Upper lobe of right lung (tissue), 1 donor: ENCODE measurements at regions not wholly inside any gene's neighbourhood (a gene's known extent, or its start where the extent isn't known, plus 50 kb on each side); places are given as distances from the start of the nearest gene placed in this dataset.

Experiments used
- ATAC-seq: fragments of 200-7000 bp; cut with Tn5 transposase; one replicate; pipeline ENCODE4 v1.9.1; 2020; ENCODE audit warnings: mild to moderate bottlenecking, moderate library complexity
- DNase-seq: peaks from one replicate; pipeline ENCODE4 v3.0.0-alpha.2; 2020
- H3K27ac ChIP-seq: fragments of 200-600 bp; one replicate; pipeline ENCODE4 v1.8.0; 2022
- H3K27me3 ChIP-seq: fragments of 200-600 bp; one replicate; pipeline ENCODE4 v1.8.0; 2022; ENCODE audit warnings: mild to moderate bottlenecking
- H3K36me3 ChIP-seq: fragments of 200-600 bp; one replicate; pipeline ENCODE4 v1.8.0; 2022
- H3K4me1 ChIP-seq: fragments of 200-600 bp; one replicate; pipeline ENCODE4 v1.8.0; 2022
- H3K4me3 ChIP-seq: fragments of 200-600 bp; one replicate; pipeline ENCODE4 v1.8.0; 2022; ENCODE audit warnings: mild to moderate bottlenecking
- H3K9me3 ChIP-seq: fragments of 200-600 bp; one replicate; pipeline ENCODE4 v1.8.0; 2022
- intact Hi-C: fragments of 100-400 bp; cut with DNase I; formaldehyde crosslinking; loops from one replicate; pipeline ENCODE4 v1.11.0; 2022
- TF ChIP-seq, protein P1 (sequence below): fragments of 200-600 bp; IDR thresholded peaks from one replicate; pipeline ENCODE4 v1.8.0; 2022; ENCODE audit warnings: antibody characterized with exemption
- donor health status: DM: no; HTN: yes; CAD: no; lungs with severe emphysema.

DNA sequence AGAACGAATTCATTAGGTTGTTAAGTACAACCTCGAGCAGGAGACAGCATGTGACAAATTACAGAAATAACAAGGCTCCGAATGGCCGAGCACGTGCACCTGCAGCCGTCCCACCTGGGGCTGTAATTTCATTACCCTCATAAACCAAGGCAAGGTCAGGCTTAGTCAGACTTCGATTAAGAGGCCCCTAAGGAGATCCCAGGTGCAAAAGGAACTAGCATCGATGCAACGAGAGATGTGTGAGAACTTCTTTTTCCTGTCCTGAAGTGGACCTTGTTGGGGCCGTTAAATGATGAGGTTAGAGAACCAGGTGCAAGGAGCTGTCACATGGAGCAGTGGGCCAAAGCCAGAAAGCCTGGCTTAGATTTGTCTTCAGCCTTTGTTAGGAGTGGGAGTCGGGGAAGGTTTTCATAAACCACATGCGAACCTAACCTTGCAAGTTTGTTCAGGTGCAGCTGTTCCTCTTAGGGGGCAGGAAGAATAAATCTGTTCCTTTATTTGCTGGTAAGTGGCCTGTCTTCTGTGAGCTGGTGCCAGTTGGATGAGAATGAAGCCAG is 559.9 kb upstream of the MCTP2 start:
- TF ChIP-seq, protein P1, sequence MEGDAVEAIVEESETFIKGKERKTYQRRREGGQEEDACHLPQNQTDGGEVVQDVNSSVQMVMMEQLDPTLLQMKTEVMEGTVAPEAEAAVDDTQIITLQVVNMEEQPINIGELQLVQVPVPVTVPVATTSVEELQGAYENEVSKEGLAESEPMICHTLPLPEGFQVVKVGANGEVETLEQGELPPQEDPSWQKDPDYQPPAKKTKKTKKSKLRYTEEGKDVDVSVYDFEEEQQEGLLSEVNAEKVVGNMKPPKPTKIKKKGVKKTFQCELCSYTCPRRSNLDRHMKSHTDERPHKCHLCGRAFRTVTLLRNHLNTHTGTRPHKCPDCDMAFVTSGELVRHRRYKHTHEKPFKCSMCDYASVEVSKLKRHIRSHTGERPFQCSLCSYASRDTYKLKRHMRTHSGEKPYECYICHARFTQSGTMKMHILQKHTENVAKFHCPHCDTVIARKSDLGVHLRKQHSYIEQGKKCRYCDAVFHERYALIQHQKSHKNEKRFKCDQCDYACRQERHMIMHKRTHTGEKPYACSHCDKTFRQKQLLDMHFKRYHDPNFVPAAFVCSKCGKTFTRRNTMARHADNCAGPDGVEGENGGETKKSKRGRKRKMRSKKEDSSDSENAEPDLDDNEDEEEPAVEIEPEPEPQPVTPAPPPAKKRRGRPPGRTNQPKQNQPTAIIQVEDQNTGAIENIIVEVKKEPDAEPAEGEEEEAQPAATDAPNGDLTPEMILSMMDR = no peak

DNA sequence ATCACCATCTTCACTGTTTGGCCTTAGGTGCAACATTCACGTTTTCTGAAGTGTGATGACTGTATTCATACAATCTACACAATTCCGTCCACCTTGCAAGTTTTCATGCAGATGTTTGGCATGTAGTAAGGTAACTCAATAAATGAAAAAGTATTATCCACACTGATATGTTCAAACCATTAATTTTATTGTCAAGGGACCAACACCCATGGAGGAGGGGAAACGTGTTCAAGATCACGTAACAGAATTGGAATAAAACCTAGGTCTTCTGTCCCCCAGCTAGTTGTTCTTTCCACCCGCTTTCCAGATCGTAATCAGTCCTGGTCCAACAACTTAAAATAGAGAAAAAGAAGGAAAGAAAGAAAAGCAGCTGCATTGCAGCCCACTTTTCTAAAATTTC is 560.4 kb upstream of the MCTP2 start:
- Histone ChIP-seq H3K27me3 (no peaks in the 10 kb centered on the region), H3K4me1 (no peaks in the 10 kb centered on the region), H3K27ac (no peak overlapping the region), H3K9me3 (no peaks in the 10 kb centered on the region), H3K4me3 (no peak overlapping the region), H3K36me3 (no peaks in the 10 kb centered on the region)
- DNase-seq (no peak), ATAC-seq (no peak)
- intact Hi-C loops = no loop called here
- TF ChIP-seq, protein P1 = no peak

More for the DNA sequence above, 559.9 kb upstream of the MCTP2 start:
- Histone ChIP-seq H3K27ac (no peak overlapping the region), H3K4me3 (no peak overlapping the region), H3K36me3 (no peaks in the 10 kb centered on the region), H3K27me3 (no peaks in the 10 kb centered on the region), H3K4me1 (no peaks in the 10 kb centered on the region), H3K9me3 (no peaks in the 10 kb centered on the region)
- intact Hi-C loops = no loop called here
- no peak for DNase-seq
- ATAC-seq = no peak

DNA sequence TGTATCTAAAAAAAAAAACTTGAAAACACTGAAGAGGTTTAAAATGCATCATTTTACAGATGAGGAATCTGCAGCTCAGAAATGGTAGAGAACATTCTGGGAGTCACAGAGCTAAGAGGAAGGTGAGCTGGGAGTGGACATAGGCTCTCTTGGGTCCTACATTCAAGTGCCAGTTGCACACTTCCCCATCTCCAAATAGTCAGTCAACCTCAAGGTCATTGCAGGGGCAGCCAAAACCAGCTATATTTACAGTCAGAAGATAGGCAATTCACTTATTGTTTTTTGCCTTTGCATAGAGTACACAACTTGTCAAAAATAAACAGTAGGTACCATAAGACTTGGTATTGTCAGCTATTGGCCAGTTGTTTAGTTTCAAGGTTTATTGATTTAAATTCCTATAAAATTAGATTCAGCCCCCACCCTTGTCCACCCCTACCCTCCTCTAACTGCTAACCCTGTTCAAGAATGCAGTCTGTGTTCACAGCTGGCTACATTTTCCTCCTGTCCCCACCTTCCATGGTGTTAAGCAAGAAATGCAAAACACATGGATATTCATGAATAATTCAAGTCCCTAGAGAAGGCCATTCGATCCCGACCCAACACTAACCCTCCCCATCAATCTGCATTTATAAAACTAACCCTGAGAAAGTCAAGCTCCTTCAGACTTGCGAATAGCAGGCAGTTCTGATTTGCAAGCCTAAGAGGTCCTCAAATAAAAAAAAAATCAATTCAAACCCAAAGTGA is 567.0 kb upstream of the MCTP2 start:
- H3K27me3 ChIP-seq = no peaks in the 10 kb centered on the region
- intact Hi-C loops = no loop called here
- DNase-seq (no peak), ATAC-seq (no peak)
- H3K36me3 ChIP-seq = no peaks in the 10 kb centered on the region
- H3K9me3 ChIP-seq = no peaks in the 10 kb centered on the region
- no peak overlapping the region for H3K27ac ChIP-seq
- H3K4me3 ChIP-seq = no peak overlapping the region
- TF ChIP-seq, protein P1 = no peak
- H3K4me1 ChIP-seq = no peaks in the 10 kb centered on the region

DNA sequence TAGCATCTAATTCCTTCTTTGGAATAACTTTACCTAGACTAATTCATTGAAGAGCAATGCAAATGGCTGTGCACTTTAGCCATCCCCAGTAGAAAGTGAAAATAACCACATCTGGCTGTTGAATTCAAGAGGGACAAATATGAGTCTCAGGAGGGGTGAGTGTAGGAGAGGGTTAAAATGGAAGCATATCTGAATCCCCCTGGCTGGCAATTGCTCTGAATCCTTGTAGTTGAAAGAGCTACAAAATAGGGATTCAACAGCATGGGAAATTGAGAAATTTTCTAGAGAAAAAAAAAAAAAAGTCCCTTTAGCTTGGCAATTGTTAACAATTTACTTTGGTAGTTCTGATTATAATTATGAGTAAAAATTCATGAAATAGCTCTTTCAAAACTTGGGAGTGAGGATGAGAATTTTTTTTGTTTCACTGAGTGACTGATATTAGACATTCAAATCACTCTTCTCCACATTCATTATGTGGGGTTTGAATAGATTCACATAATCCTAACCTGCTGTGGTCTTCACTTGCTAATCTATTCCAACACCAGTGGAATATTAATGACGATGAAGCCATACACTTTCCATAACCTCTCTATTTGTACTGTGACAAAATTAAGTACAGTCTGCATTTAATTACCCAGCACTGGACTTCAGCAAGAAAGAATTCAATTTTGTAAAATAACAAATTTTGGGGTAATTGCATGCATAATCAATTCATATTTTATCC is 569.0 kb upstream of the MCTP2 start:
- no peaks in the 10 kb centered on the region for H3K27me3 ChIP-seq
- H3K9me3 ChIP-seq = no peaks in the 10 kb centered on the region
- no peaks in the 10 kb centered on the region for H3K36me3 ChIP-seq
- no peak overlapping the region for H3K27ac ChIP-seq
- intact Hi-C loops = no loop called here
- TF ChIP-seq, protein P1 = no peak
- ATAC-seq = no peak
- no peaks in the 10 kb centered on the region for H3K4me1 ChIP-seq
- no peak for DNase-seq
- H3K4me3 ChIP-seq = no peak overlapping the region

DNA sequence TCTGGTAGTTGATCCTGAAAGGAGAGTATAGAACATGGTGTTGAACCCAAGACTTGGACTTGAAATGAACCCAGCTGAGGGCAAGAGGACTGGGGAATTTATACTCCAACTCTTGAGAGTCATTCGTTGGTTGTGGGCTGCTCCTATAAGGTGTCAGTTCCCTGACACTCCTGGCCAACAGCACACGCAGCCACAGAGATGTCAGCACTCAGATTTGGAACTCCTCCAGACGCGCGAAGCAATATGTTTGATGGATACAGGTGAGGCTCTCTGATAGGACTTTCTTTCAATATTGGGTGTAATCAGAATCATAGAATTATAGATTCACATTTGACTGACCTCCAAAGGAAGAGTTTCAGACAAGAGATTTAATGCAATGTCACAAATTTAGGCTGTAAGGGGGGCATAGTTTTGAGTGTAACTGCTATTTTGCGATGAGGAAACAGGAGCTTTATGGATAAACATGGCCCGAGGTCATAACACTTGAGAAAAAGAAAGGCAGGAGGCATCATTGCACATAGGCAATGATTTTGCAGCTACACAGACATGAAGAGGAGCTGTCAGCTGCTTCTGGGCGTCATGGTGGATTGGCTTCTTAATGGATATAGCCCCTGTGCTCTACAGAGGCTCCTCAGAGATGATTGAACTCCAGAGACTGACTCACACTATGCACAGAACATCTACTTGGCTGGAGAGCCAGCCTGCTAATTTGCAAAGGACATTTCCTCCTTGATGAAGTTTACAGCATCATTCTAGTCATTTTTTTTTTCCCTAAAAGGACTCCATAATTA is 569.2 kb upstream of the RGMA start:
- Histone ChIP-seq H3K4me1 (no peaks in the 10 kb centered on the region), H3K4me3 (no peak overlapping the region), H3K27ac (no peak overlapping the region), H3K27me3 (no peaks in the 10 kb centered on the region), H3K36me3 (no peaks in the 10 kb centered on the region), H3K9me3 (no peaks in the 10 kb centered on the region)
- ATAC-seq = no peak
- intact Hi-C loops = no loop called here
- DNase-seq = no peak
- TF ChIP-seq, protein P1 = no peak
